ENCODE measurements at regions not wholly inside any gene's neighbourhood (a gene's known extent, or its start where the extent isn't known, plus 50 kb on each side); places are given as distances from the start of the nearest gene placed in this dataset.

DNA sequence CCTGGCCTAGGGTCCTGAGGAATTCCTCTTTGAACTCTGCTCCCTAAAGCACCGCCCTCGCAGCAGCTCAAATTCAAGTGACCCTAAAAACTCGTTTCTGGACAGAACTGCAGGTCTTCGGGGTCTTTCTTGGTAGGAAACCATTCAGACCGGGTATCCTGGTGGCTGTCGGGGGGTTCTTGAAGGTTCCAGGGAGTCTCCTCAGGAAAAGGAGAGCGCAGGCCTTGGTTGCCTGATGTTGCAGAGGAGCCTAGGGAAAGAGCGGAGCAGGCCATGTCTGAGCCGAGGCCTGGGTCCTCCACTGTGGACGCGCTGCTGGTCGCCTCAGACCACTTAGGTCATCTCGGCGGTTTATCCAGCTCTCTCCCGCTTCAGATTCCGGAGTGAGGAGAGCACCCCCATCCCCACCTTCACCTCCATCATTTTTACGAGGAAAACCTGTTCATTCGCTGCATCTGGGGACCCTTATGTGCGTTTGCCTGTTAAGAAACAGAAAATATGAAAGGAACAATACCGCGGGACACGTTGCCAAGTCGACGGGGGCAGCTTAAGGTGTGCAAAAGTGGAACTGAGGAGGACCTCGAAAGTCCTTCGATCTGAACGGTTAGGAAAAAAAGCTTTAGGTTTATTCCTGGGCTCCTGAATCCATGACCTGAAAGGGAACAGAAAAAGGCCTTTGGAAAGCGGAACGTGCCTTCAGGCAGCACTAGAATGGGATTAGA lies 299.4 kb downstream of the PARP8 start:
- peak; percentile 52 for DNase-seq
- Histone ChIP-seq H3K14ac (ENCODE audit: insufficient read depth, low read length) (no peak overlapping the region), H3T11ph (ENCODE audit: low read length) (no peak overlapping the region), H3K79me2 (ENCODE audit: insufficient read depth, low read length) (no peaks in the 10 kb centered on the region), H3K18ac (ENCODE audit: insufficient read length, low read depth, low read length) (no peak overlapping the region), H3K27ac (ENCODE audit: insufficient read length, low read depth, low read length) (no peak overlapping the region), H2BK5ac (ENCODE audit: insufficient read length, low read length) (no peak overlapping the region), H2AFZ (ENCODE audit: low read length) (no peak overlapping the region), H4K91ac (ENCODE audit: insufficient read length, low read depth, low read length) (no peak overlapping the region), H3K56ac (ENCODE audit: insufficient read length, low read depth, low read length) (no peak overlapping the region), H3K27me3 (ENCODE audit: insufficient read depth, low read length) (peaks cover 68% of the 10 kb centered on the region), H3K23ac (ENCODE audit: insufficient read length, low read depth, low read length) (no peak overlapping the region), H3K9me3 (ENCODE audit: control insufficient read depth, low read depth, low read length) (no peaks in the 10 kb centered on the region), H4K5ac (ENCODE audit: insufficient read length, low read depth, low read length) (no peak overlapping the region), H2AK5ac (ENCODE audit: insufficient read length, low read length) (no peak overlapping the region), H3K4me1 (ENCODE audit: insufficient read depth, low read length) (peaks cover 9% of the 10 kb centered on the region), H2BK12ac (ENCODE audit: insufficient read length, low read depth, low read length) (no peak overlapping the region), H3K4me2 (ENCODE audit: insufficient read depth, insufficient read length, low read length) (peak overlapping the region; percentile 69), H3K9ac (ENCODE audit: extremely low read depth, insufficient read length, low read length) (no peak overlapping the region), H4K8ac (replicated peaks; ENCODE audit: insufficient read length, low read depth, low read length) (no peak overlapping the region), H2BK120ac (ENCODE audit: low read depth, low read length, poor library complexity, severe bottlenecking) (no peak overlapping the region), H3K23me2 (ENCODE audit: insufficient read length, low read depth, low read length, poor library complexity, severe bottlenecking) (peaks cover 32% of the 10 kb centered on the region), H3K79me1 (ENCODE audit: insufficient read depth, low read depth, low read length, poor library complexity, severe bottlenecking) (no peaks in the 10 kb centered on the region), H3K4ac (ENCODE audit: low read depth, low read length) (no peak overlapping the region), H4K20me1 (ENCODE audit: control insufficient read depth, insufficient read depth, insufficient read length) (no peaks in the 10 kb centered on the region), H2BK15ac (ENCODE audit: low read depth, low read length) (no peak overlapping the region), H2BK20ac (ENCODE audit: low read depth, low read length, poor library complexity, severe bottlenecking) (no peak overlapping the region)
- peak overlapping the region; percentile 21 to 81; a peak in 4 of 5 replicates for H3K4me3 Mint-ChIP-seq
- no peaks in the 10 kb centered on the region for H3K36me3 Mint-ChIP-seq (ENCODE audit: insufficient read depth in 1 of 3, low read depth in 3 of 3)
- no CpG with 5 or more reads among the region's 29 CpGs for WGBS (ENCODE audit: extremely low coverage, insufficient read length, low lambda C conversion rate)
- H3K27me3 Mint-ChIP-seq (ENCODE audit: low read depth): peaks cover 88% of the 10 kb centered on the region
- H3K4me1 Mint-ChIP-seq: peaks cover 53 to 62% of the 10 kb centered on the region in 2 experiments
- no peak for TF ChIP-seq CTCF (conservative IDR thresholded peaks at IDR 0.05)
- peaks cover 0 to 2% of the 10 kb centered on the region in 2 experiments; a peak in 1 of 5 replicates for H3K9me3 Mint-ChIP-seq
- peak overlapping the region in 1 of 3 experiments; percentile 13; a peak in 1 of 7 replicates for H3K27ac Mint-ChIP-seq
